ENCODE measurements at regions not wholly inside any gene's neighbourhood (a gene's known extent, or its start where the extent isn't known, plus 50 kb on each side); places are given as distances from the start of the nearest gene placed in this dataset.

GRCh38 chr11:114758627-114759026 lies 80.3 kb downstream of the NXPE2 start:
- H3K4me3 ChIP-seq (ENCODE audit: low read length in 3 of 3) = no peak overlapping the region
- no peaks in the 10 kb centered on the region for H3K36me3 ChIP-seq (ENCODE audit: control insufficient read depth in 3 of 3, insufficient read depth in 3 of 3, low read length in 3 of 3)
- no peak overlapping the region for H3K27ac ChIP-seq (ENCODE audit: low read depth, low read length)
- H3K4me1 ChIP-seq (ENCODE audit: control insufficient read depth in 3 of 3, insufficient read depth in 3 of 3, low read length in 3 of 3) = peaks cover 0 to 4% (median 0%) of the 10 kb centered on the region in 3 donors
- no peaks in the 10 kb centered on the region for H3K9me3 ChIP-seq (ENCODE audit: control insufficient read depth in 3 of 3, low read length in 3 of 3)
- no peaks in the 10 kb centered on the region for H3K27me3 ChIP-seq (ENCODE audit: control insufficient read depth in 3 of 3, insufficient read depth in 3 of 3, low read length in 3 of 3)
- no peak overlapping the region for H3K9ac ChIP-seq (ENCODE audit: low read depth in 1 of 3, low read length in 3 of 3)

GRCh38 chr11:114762408-114762807 lies 84.1 kb downstream of the NXPE2 start:
- H3K4me1 ChIP-seq (ENCODE audit: control insufficient read depth in 3 of 3, insufficient read depth in 3 of 3, low read length in 3 of 3) = peaks cover 0 to 4% (median 0%) of the 10 kb centered on the region in 3 donors
- H3K27ac ChIP-seq (ENCODE audit: low read depth, low read length) = no peak overlapping the region
- H3K9ac ChIP-seq (ENCODE audit: low read depth in 1 of 3, low read length in 3 of 3) = no peak overlapping the region
- H3K27me3 ChIP-seq (ENCODE audit: control insufficient read depth in 3 of 3, insufficient read depth in 3 of 3, low read length in 3 of 3) = no peaks in the 10 kb centered on the region
- H3K9me3 ChIP-seq (ENCODE audit: control insufficient read depth in 3 of 3, low read length in 3 of 3) = no peaks in the 10 kb centered on the region
- H3K4me3 ChIP-seq (ENCODE audit: low read length in 3 of 3) = no peak overlapping the region
- no peaks in the 10 kb centered on the region for H3K36me3 ChIP-seq (ENCODE audit: control insufficient read depth in 3 of 3, insufficient read depth in 3 of 3, low read length in 3 of 3)

DNA sequence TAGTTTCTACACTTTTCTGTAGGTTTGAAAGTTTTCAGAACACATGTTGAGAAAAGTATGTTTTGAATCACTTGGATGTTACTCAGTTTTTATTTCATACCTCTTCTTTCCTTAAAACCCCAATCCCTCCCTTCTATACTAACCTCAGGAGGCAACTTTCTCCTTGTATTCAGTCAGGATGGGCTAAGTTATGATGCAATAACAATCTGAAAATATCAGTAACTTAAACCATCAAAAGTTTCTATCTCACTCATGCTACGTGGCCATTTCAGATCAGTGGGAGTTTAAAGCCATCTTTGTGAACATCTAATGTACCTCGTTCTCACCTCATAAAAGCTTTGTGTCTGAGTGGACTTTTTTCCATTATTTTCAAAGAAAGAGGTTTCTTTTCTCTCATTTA lies 86.2 kb downstream of the NXPE2 start:
- no peaks in the 10 kb centered on the region for H3K36me3 ChIP-seq (ENCODE audit: control insufficient read depth in 3 of 3, insufficient read depth in 3 of 3, low read length in 3 of 3)
- H3K4me1 ChIP-seq (ENCODE audit: control insufficient read depth in 3 of 3, insufficient read depth in 3 of 3, low read length in 3 of 3) = peaks cover 0 to 4% (median 0%) of the 10 kb centered on the region in 3 donors
- H3K9me3 ChIP-seq (ENCODE audit: control insufficient read depth in 3 of 3, low read length in 3 of 3) = no peaks in the 10 kb centered on the region
- H3K9ac ChIP-seq (ENCODE audit: low read depth in 1 of 3, low read length in 3 of 3) = no peak overlapping the region
- no peak overlapping the region for H3K27ac ChIP-seq (ENCODE audit: low read depth, low read length)
- no peaks in the 10 kb centered on the region for H3K27me3 ChIP-seq (ENCODE audit: control insufficient read depth in 3 of 3, insufficient read depth in 3 of 3, low read length in 3 of 3)
- H3K4me3 ChIP-seq (ENCODE audit: low read length in 3 of 3) = no peak overlapping the region

DNA sequence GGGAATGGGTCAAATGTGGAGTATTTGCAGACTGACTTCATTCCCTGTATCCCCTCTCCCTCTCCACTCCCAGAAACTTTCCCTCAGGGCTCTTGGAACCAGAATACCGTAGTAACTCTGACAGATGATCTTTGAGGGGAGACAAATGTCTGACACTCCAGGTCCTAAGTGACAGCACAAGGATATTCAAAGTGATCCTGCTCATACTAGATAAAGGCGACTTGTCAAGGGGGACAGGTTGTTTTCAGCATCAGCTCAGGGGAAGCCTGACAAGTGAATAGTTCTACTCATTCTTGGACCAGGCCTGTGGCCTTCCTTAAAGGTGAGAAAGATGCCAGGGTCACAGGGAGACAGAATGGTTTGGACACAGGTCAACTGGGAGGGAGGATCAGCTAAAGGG lies 92.8 kb downstream of the NXPE2 start:
- H3K27ac ChIP-seq (ENCODE audit: low read depth, low read length) = no peak overlapping the region
- peaks cover 0 to 5% (median 4%) of the 10 kb centered on the region in 3 donors for H3K4me1 ChIP-seq (ENCODE audit: control insufficient read depth in 3 of 3, insufficient read depth in 3 of 3, low read length in 3 of 3)
- no peaks in the 10 kb centered on the region for H3K36me3 ChIP-seq (ENCODE audit: control insufficient read depth in 3 of 3, insufficient read depth in 3 of 3, low read length in 3 of 3)
- no peaks in the 10 kb centered on the region for H3K9me3 ChIP-seq (ENCODE audit: control insufficient read depth in 3 of 3, low read length in 3 of 3)
- no peaks in the 10 kb centered on the region for H3K27me3 ChIP-seq (ENCODE audit: control insufficient read depth in 3 of 3, insufficient read depth in 3 of 3, low read length in 3 of 3)
- no peak overlapping the region for H3K9ac ChIP-seq (ENCODE audit: low read depth in 1 of 3, low read length in 3 of 3)
- no peak overlapping the region for H3K4me3 ChIP-seq (ENCODE audit: low read length in 3 of 3)

DNA sequence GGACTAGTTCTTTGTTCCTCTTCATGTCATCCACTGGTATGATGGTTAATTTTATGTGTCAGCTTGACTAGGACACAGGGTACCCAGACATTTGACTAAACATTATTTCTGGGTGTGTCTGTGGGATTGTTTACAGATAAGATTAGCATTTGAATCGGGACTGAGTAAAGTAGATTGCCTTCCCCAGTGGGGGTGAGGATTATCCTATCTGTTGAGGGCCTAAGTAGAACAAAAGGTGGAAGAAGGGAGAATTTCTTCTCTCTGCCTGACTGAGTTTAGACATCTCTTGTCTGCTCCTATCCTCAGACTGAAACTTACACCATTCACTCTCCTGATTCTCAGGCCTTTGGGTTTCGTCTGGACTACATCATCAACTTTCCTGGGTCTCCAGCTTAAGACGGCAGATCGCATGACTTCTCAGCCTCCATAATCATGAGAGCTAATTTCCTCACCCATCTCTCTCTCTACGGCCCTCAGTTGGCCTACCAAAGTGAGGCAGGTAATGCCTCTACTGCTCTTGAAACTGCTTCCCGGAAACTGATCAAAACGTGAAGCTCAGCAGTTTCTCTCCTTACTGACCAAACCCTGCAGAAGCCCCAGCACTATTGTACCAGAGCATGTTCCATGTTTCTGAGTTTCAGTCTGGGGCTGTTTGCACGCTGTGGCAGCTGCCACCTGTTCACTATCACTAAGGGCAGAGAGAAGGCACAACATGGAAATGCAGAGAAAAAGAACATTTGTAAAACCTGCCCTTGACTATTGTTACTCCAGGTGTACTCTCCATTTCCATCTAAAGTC lies 95.4 kb downstream of the NXPE2 start:
- H3K4me1 ChIP-seq (ENCODE audit: control insufficient read depth in 3 of 3, insufficient read depth in 3 of 3, low read length in 3 of 3) = peaks cover 0 to 6% (median 5%) of the 10 kb centered on the region in 3 donors
- no peak overlapping the region for H3K27ac ChIP-seq (ENCODE audit: low read depth, low read length)
- no peaks in the 10 kb centered on the region for H3K27me3 ChIP-seq (ENCODE audit: control insufficient read depth in 3 of 3, insufficient read depth in 3 of 3, low read length in 3 of 3)
- no peaks in the 10 kb centered on the region for H3K36me3 ChIP-seq (ENCODE audit: control insufficient read depth in 3 of 3, insufficient read depth in 3 of 3, low read length in 3 of 3)
- H3K9ac ChIP-seq (ENCODE audit: low read depth in 1 of 3, low read length in 3 of 3) = no peak overlapping the region
- no peaks in the 10 kb centered on the region for H3K9me3 ChIP-seq (ENCODE audit: control insufficient read depth in 3 of 3, low read length in 3 of 3)
- no peak overlapping the region for H3K4me3 ChIP-seq (ENCODE audit: low read length in 3 of 3)

- no peak overlapping the region for H3K27ac ChIP-seq (ENCODE audit: low read depth, low read length)
- no peaks in the 10 kb centered on the region for H3K36me3 ChIP-seq (ENCODE audit: control insufficient read depth in 3 of 3, insufficient read depth in 3 of 3, low read length in 3 of 3)
- H3K9me3 ChIP-seq (ENCODE audit: control insufficient read depth in 3 of 3, low read length in 3 of 3) = no peaks in the 10 kb centered on the region
- H3K9ac ChIP-seq (ENCODE audit: low read depth in 1 of 3, low read length in 3 of 3) = no peak overlapping the region
- H3K4me3 ChIP-seq (ENCODE audit: low read length in 3 of 3) = no peak overlapping the region
- H3K27me3 ChIP-seq (ENCODE audit: control insufficient read depth in 3 of 3, insufficient read depth in 3 of 3, low read length in 3 of 3) = no peaks in the 10 kb centered on the region
- peaks cover 0 to 6% (median 5%) of the 10 kb centered on the region in 3 donors for H3K4me1 ChIP-seq (ENCODE audit: control insufficient read depth in 3 of 3, insufficient read depth in 3 of 3, low read length in 3 of 3)
Measured at GRCh38 chr11:114774599-114775361, 96.5 kb downstream of the NXPE2 start.

GRCh38 chr11:114775875-114776621 lies 97.7 kb downstream of the NXPE2 start:
- Histone ChIP-seq H3K9me3 (ENCODE audit: control insufficient read depth in 3 of 3, low read length in 3 of 3) (no peaks in the 10 kb centered on the region), H3K4me1 (ENCODE audit: control insufficient read depth in 3 of 3, insufficient read depth in 3 of 3, low read length in 3 of 3) (peaks cover 0 to 6% (median 5%) of the 10 kb centered on the region in 3 donors), H3K27me3 (ENCODE audit: control insufficient read depth in 3 of 3, insufficient read depth in 3 of 3, low read length in 3 of 3) (no peaks in the 10 kb centered on the region), H3K36me3 (ENCODE audit: control insufficient read depth in 3 of 3, insufficient read depth in 3 of 3, low read length in 3 of 3) (no peaks in the 10 kb centered on the region), H3K27ac (ENCODE audit: low read depth, low read length) (no peak overlapping the region), H3K9ac (ENCODE audit: low read depth in 1 of 3, low read length in 3 of 3) (no peak overlapping the region), H3K4me3 (ENCODE audit: low read length in 3 of 3) (no peak overlapping the region)

GRCh38 chr11:114776956-114777355 lies 98.6 kb downstream of the NXPE2 start:
- Histone ChIP-seq H3K9me3 (ENCODE audit: control insufficient read depth in 3 of 3, low read length in 3 of 3) (no peaks in the 10 kb centered on the region), H3K36me3 (ENCODE audit: control insufficient read depth in 3 of 3, insufficient read depth in 3 of 3, low read length in 3 of 3) (no peaks in the 10 kb centered on the region), H3K4me3 (ENCODE audit: low read length in 3 of 3) (no peak overlapping the region), H3K4me1 (ENCODE audit: control insufficient read depth in 3 of 3, insufficient read depth in 3 of 3, low read length in 3 of 3) (peaks cover 0 to 6% (median 5%) of the 10 kb centered on the region in 3 donors), H3K9ac (ENCODE audit: low read depth in 1 of 3, low read length in 3 of 3) (no peak overlapping the region), H3K27ac (ENCODE audit: low read depth, low read length) (no peak overlapping the region), H3K27me3 (ENCODE audit: control insufficient read depth in 3 of 3, insufficient read depth in 3 of 3, low read length in 3 of 3) (no peaks in the 10 kb centered on the region)

DNA sequence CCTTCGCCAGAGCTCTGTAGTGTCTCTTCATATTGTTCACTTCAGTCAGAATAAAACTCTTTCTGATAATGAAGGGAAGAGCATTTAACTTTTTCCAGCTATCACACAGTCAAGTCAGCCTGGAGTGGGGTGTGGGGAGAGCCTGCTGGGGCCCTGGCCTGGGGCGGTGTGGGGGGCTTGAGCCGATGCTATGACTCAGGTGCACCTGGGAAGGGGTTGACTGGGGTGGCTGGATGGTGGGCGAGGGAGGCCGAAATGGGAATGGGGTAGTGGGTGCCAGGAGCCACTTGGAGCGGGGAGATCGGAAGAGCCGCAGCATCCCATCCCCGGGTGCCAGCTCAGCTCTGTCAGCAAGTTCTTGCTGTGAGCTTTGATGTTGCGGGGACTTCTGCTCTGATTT lies 100.9 kb downstream of the NXPE2 start:
- no peaks in the 10 kb centered on the region for H3K9me3 ChIP-seq (ENCODE audit: control insufficient read depth in 3 of 3, low read length in 3 of 3)
- no peak overlapping the region for H3K4me3 ChIP-seq (ENCODE audit: low read length in 3 of 3)
- peaks cover 0 to 12% (median 5%) of the 10 kb centered on the region in 3 donors for H3K4me1 ChIP-seq (ENCODE audit: control insufficient read depth in 3 of 3, insufficient read depth in 3 of 3, low read length in 3 of 3)
- no peak overlapping the region for H3K27ac ChIP-seq (ENCODE audit: low read depth, low read length)
- H3K9ac ChIP-seq (ENCODE audit: low read depth in 1 of 3, low read length in 3 of 3) = no peak overlapping the region
- H3K27me3 ChIP-seq (ENCODE audit: control insufficient read depth in 3 of 3, insufficient read depth in 3 of 3, low read length in 3 of 3) = no peaks in the 10 kb centered on the region
- H3K36me3 ChIP-seq (ENCODE audit: control insufficient read depth in 3 of 3, insufficient read depth in 3 of 3, low read length in 3 of 3) = no peaks in the 10 kb centered on the region
